ENCODE measurements at regions not wholly inside any gene's neighbourhood (a gene's known extent, or its start where the extent isn't known, plus 50 kb on each side); places are given as distances from the start of the nearest gene placed in this dataset.

DNA sequence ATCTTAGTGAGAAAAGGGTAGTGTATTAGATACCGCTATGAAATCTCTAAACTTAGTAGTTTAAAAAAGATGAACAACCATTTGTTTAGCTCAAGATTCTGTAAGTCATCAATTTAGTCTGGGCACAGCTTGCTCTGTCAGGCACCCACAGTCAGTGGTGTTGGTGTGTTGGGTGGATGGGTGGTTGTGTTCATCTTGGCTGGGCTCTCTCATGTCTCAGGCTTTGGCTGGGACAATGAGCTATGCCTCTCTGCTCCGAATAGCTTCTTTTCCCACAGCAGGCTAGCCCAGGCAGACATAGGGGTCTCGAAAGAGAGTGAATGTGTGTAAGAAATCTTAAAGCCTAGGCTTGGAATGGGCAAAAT lies 127.0 kb upstream of the GATB start:
- DNase-seq (ENCODE audit: low spot score) = no peak

DNA sequence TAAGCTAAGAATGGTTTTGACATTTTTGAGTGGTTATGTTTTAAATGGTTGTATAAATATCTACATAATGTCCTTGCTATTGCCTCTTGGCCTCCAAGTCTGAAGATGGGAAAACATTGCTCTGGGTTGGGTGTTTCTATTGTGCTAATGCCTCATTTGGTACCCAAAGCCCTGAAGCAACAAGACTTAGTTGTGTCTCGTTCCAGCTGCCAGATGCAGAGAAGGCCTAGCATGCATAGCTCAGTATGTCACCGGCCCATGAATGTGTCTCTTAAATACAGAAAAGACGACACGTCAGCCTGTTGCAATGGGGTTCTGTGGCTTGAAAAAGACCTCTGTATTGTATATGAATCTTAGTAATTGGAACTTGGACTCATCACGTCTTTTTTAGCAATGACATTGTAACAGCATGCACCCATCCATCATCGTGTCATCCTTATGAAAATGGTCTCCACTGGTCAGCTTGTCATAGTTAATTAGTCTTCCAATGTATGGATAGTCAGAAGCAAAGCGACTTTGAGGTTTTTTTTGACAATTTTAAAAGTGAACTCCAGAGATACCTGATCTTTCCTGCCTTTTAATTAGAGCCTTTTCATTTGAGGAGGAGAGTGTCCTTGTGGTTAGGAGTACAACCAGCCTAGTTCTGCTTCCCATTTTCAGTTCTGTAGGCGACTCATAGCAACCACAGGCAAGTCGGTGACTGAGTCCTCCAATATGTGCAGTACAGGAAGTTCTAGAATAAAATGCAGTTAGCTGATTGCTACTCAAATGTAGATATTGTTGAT lies 126.4 kb upstream of the GATB start:
- peak; percentile 6 for DNase-seq (ENCODE audit: low spot score)

DNA sequence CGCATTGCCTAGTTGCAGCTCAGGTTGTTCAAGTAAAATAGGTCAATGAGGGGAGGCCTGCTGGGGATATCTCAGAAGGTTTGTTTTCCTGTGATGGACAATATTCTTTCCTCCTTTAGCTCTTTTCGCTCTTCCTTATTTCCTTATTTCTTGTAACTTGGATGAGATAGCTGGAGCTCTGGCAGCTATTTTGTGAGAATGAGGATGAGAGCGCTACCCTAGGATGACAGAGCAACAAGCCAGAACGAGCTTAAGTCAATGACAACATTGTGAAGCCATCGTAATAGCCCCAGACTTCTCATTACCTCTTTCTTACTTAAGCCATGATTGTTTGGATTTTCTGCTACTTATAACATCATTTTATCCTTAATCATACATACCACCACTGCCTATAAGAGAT lies 124.3 kb upstream of the GATB start:
- DNase-seq (ENCODE audit: low spot score) = no peak

DNA sequence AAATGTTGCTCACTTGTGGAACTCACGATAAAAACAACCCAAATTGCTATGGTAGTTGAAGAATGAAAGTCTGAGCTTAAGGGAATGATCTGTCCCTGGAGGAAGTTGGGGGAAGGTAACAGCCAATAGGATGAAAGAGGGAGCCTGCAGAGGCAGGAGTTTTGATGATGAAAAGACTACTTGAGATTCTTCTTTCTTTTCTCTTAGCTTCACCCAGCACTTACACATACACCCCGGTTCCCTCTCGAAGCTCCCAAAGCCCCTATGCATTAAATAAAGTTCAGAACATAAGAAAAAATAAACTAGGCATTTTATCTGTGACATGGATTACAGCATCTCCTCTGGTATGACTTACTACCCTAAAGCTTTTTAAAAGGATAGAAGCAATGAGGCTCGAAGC lies 122.9 kb upstream of the GATB start:
- DNase-seq (ENCODE audit: low spot score) = no peak

DNA sequence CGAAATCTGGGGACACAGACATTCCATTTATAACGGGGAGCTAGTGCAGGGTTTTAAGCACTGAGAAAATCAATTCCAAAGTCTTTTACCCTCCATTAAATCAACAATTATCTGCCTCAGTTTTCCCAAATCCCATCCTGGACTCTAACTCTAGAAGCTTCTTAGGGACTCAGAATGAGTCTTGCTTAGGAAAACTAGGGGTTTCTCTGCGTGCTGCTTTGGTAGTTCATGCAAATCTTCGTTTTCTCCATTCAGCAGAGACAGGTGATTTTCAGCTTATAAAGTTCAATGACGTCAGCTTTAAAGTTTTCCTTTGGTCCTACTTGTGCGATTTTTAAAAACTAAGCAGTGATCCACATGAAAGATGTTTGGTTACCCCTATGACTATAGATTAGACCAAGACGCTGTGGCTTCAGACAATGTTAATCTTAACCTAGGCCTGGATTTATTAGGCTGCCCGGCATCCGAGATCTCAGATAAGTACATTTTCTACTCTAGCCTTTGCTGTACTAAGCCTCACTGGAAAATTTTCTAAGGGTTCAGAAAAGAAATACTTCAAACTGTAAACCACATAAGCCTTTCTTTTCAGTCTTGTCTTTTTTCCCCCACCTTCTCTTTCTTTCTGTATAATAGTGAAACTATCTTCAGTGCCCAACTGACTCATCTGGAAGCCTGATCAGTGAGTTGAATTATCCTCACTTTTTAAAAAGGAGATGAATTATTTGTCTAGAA lies 121.4 kb upstream of the GATB start:
- DNase-seq (ENCODE audit: low spot score) = peak; percentile 67

DNA sequence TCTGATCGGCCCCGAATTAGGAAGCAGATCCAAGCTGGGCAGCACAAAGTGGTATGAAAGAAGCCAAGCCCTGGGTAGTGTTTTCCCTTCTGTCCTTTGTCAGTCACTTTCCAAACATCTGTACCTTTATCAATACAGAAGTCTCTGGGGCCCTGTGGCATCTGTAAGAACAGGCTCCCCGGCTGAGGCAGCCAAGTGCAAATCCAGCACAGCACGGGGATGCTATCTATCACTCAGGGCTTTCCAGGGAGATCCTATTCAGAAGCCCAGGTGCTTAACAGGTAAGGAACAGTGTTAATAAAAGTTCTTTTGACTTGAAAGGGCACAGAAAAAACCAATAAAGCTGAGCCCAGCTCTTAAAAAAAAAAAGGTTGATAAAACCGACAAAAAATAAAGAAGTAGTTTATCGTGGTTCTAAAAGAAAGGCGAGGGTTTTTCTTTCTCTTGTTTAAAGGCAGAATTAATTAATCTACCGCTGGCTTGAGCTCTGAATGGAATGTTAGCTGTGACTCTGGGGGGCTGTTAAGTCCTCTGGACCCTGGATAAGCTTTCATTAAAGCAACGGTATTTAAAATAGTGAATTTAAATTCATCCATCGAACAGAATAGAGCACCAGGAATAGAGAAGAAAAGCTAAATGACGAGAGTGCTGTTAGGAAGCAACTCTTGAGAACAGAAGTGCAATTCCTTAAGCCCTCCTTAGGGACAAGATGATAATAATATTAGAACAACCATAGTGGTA lies 119.1 kb upstream of the GATB start:
- DNase-seq (ENCODE audit: low spot score) = no peak

DNA sequence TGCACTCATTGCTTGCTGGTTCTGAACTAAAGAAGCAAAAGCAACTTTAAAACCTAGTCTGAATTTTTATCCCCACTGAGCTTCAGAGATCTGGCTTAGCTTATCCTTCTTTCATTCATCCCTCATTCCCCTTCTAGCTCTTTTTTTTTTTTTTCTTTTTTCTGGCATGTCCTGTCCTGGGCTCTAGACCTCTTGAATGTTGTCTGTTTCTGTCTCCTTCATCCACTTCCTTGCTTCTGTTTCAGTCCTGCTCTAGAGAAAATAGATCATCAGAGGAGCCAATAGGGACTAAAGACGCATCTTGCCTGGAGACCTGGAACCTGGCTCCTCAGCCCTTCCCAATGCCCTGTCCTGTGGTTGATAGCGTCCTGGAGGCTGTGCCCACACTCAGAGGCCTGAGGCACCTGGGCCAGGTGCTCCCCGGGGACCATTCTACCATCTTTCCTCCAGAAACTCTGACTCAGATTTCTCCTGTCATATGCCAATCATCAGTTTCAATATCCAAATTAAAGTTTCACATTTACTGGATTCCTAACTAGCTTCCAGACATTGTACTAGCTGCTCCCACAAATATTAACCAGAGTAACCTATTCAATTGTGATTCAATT lies 115.7 kb upstream of the GATB start:
- DNase-seq (ENCODE audit: low spot score) = no peak

DNA sequence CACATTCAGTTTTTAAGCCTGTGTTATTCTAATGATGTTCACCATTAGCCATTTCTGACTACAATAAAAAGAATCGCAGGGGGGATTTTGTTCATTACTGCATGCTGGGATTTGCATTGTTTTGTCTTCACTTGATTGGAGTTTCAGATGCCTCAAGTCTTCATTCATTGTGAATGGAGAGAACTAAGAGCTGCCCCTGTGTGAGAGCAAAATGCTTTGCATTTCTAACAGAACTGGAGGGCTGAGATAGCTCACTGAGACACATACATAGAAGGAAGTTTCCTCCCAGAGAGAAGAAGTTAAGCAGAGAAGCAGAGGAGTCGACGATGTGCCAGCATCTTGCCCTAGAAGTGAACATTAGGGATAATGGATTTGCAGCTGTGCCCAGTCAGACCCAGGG lies 113.5 kb upstream of the GATB start:
- DNase-seq (ENCODE audit: low spot score) = no peak

DNA sequence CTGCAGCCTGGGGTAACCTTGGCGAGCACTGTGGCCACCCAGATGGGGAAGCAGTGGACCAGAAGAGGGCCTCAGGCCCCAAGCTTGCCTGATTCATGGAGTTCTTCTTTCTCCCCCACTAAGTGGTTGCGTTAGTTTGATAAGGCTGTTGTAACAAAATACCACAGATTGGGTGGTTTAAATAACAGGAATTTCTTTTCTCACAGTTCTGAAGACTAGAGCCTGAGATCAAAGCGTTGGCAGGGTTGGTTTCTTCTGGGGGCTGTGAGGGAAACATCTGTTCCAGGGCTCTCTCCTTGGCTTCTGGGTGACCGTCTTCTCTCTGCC lies 105.7 kb upstream of the GATB start:
- no peak for DNase-seq (ENCODE audit: low spot score)

DNA sequence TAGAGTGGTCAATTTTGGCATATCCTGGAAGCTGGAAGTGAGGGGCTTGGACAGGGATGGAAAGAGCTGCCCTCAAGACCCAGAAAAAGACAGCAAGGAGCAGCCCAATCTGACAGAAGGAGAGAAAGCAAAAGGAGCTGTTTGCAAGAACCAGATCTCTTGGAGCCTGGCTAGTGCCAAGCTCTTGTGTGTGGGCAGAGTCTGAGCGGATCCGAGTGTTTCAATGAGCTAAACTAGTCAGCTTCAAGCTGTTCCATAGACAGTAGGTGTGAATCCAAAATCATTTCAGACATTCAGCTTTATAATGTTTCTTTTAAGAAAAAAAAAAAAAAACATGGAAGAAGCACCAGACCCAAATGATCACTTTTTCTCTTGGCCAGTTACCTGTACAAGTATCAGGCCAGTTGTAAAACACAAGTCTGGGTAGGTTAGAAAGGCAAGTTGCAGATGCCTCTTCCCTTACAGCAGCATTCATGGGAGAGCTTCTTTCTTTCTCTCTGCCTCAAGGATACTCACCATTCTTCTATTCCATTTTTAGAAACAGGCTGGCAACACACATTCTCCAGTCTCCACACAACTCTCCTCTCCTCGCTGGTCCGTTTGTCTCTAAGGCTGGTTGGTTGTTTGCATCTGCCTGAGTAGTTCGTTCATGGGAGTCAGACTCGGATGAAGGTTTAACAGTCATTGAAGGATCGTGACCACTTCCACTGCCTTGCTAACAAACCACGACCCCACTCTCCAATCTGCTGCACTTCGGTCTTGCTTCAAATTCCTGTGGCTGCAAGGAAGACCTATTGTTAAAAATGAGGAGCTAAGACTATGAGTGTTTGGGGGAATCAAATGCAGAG lies 105.2 kb upstream of the GATB start:
- DNase-seq (ENCODE audit: low spot score) = no peak

DNA sequence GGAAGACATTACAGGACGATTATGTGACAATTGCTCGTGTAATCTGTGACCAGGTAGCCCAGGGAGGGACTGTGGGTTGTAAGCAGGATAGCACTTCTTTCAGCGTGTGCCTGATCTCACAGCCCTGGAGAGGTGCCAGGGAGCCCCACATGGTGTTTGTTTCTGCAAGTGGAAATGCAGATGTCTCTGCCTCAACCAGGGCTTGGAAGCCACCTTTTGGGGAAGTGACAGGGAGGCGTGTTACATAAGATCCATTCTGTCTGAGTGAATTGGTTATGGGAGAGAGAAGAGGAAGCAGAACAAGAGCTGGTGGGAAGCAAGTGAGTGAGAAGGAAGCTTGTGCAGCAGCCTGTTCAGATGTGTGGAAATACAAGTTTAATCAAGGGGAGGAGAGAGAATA lies 104.5 kb upstream of the GATB start:
- DNase-seq (ENCODE audit: low spot score) = no peak

DNA sequence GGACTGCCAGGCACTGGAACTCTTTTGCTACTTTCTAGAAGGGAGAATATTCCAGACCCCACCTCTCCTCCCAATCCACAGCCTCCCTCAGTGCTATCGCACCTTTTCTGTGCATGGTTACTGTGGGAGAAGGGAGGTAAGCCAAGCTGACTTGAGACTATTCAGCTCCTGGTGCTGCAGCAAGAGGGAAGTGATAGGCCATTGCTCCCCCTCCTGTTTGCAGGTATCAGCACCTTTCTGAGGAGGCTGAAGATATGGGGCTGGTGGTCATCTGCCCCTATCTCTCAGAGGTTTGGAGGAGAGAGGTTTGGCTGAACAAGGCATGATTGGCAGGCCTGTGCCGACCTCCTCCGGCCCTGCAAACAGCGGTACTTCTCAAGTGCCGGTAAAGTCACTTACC lies 103.3 kb upstream of the GATB start:
- DNase-seq (ENCODE audit: low spot score) = no peak

DNA sequence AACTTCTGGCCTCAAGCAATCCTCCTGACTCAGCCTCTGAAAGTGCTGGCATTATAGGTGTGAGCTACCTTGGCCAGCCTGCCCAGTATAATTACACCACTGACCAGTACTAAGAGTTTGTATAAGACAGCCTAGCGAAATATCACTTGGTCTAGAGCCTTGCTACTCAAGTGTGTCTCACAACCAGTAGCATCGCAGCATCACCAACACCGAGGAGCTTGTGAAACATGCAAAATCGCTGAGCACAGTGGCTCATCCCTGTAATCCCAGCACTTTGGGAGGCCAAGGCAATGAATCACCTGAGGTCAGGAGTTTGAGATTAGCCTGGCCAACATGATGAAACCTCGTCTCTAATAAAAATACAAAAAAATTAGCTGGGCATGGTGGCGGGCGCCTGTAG lies 102.0 kb upstream of the GATB start:
- no peak for DNase-seq (ENCODE audit: low spot score)

DNA sequence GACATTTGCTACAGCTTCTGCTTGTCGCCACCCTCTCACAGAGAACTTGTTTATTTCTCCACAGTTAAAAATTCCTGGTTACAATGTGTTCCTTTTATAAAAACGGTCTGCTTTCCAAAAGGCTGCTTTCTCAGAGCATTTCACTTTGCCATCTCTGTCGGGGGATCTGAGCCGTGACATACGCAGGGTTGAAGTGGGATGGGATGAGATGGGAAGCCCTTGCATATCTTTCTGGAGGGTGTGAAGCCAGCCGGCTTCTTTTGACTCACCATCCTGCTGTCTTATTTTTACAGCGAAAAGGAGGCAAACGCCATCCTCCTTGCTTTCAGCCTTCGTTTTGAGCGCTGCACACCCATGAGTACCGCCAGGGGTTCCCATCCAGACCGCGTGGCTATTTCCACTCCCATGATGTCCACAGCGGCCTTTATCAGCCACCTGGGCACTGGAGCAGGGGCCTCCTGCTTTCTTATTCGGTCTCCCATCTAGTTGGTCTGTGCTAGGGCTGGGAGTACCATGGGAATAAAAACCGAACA lies 99.8 kb upstream of the GATB start:
- no peak for DNase-seq (ENCODE audit: low spot score)

DNA sequence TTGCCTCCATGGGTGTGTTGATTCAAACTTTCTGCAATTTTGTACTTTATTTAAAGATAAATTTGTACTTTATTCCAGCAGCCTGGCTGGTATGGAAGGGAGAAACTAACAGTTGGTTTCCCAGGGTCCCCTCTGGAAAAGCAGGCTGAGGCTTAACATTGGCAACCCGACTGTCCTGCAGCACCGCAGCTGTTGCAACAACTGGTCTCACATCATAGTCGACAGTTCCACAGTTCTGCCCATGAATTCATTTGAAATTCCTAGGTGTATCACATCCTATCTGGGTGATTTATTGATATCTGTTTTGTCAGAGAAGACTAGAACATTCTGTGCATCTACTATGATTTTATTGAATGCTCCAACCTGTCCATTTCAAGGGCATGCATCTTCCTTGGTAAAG lies 98.8 kb upstream of the GATB start:
- DNase-seq (ENCODE audit: low spot score) = no peak

DNA sequence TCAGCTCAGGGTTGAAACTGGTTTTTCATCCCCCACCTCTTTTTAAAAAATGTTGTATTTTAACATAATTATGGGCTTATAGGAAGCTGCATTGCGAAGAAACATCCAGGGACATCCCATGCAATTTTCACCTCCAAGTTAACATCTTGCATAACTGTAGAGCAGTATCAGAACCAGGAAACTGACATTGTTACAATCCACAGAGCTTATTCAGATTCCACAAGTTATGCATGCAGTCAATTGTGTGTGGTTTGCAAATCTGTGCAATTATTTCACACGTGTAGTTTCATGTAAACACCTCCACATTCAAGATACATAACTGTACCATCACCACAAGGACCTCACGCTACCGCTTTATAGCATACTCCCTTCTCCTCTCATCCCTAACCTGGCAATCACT lies 97.5 kb upstream of the GATB start:
- no peak for DNase-seq (ENCODE audit: low spot score)

DNA sequence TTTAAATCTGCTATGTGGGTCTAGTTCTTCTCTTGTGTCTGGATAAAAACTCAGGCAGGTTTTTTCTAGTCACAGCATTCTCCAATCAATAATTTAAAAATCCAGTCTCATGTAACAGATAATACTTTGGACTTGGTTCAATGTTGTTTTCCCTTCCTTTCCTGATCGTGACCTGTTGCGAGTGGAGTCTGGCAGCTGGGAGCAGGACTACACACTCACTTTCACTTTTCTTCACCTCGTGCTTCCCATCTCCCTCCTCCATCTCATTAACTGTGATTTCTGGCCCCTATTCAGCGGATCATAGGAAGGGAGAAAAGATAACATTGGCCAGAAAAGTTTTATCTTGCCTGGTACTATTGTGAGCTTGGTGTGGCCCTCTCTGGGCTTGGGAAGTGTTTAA lies 96.6 kb upstream of the GATB start:
- no peak for DNase-seq (ENCODE audit: low spot score)

DNA sequence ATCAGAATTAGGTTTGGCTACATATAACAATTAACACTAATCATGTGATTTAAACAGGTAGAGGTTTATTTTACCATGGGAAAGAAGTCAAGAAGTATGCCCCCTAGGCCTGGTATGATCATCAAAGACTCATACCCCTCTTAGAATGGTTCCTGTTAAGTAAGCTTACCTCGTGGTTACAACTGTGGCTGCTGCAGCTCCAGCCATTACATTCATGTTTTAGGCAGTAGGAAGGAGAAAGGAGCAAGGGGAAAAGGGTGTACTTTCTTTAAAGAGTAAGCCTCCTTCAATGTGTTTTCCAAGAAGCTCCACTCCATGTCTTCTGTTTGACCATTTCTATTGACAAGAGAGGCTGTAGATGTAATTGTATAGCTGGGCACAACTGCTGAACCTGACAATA lies 94.9 kb upstream of the GATB start:
- DNase-seq (ENCODE audit: low spot score) = no peak

DNA sequence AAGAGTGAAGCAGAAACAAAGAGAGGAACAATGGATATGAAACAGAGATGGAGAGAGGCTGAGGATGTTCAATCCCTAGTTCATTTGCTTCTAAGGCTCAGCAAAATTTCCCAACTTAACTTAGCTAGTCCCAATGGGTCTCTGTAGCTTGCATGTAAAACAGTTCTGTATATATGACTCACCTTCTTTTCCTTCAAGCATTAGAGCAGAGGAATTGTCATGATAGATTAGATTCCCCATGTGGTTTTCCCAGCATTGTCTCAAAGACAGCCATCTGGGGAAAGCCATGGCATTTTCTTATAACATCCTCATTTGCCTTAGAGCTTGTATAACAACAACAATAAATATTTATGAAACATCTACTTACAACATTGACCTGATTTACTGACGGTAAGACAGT lies 93.9 kb upstream of the GATB start:
- DNase-seq (ENCODE audit: low spot score) = no peak

DNA sequence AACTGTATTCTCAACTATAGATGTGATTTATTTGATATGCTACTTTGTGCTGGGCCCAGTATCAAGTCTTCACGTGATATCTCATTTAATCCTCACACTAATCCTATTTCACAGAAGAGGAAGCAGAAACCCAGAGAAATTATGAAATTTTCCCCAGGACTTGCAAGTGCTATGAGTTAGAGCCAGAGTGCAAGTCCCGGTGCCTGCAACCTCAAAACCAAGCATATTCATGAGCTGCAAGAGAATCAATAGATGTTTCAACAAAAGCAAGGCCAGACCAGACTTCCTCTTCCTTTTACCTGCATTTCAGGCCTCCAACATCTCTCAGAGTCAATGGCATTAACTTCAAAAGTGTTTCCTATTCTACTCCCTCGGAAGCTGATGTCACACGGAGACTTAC lies 92.2 kb upstream of the GATB start:
- DNase-seq (ENCODE audit: low spot score) = no peak

DNA sequence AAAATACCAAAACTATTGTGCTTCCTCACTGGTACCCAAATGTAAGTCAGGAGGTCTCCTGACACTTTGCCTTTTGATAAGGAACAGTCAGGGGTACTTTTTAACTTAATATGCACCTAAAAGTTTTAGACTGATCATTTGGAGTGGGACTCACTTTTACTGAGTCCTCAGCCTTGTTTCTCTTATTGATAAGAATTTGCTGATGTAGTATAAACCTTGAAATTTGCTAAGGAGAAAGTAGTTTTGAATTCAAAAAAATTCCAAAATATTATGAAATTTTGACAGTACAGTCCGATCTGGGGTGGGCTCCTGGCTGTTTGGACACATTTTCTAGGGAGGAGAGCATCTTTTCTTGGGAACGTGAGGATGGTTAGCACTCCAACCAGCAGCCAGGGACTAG lies 91.4 kb upstream of the GATB start:
- no peak for DNase-seq (ENCODE audit: low spot score)

DNA sequence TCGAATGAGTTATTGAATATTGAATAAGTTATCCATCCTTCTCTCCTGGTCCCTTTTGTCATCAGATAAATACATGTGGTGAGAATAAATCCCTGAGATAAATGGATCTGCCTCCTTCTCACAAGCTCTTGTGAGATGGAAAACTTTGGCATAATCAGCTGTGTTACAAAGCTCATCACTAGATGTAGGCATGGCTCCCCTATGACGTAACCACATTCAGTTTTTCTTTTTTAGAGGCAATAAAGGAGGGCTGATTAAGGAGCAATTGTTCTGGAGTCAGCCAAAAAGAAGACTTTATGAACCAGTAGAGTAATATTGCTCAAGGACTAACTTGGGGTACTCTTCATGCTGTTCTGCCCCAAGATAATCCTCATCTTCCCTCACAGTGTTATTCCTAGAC lies 90.5 kb upstream of the GATB start:
- DNase-seq (ENCODE audit: low spot score) = no peak

All from activated CD4-positive, alpha-beta T cell treated with anti-CD3 and anti-CD28 coated beads, Interleukin-2, Interleukin-4, amounts not matched to agents 100 ng/mL and 50 ng/mL, durations not matched to agents 16 hours and 8 hours (primary cell).